Colonic mucosa (tissue), 4 donors: ENCODE measurements at regions not wholly inside any gene's neighbourhood (a gene's known extent, or its start where the extent isn't known, plus 50 kb on each side); places are given as distances from the start of the nearest gene placed in this dataset.
"Not testable (repeated sequence)": the region's sequence is repeated elsewhere in the genome, so short reads cannot be mapped to it uniquely, and the experiment has no call there.

Experiments used
- DNase-seq: peaks from one replicate; pipeline ENCODE4 v3.0.0-alpha.2; 2020
- H3K27ac ChIP-seq: fragments of 200-600 bp; one replicate; pipeline ENCODE4 v1.8.0; 2021
- H3K27me3 ChIP-seq: fragments of 200-600 bp; one replicate; pipeline ENCODE4 v1.8.0; 2021
- H3K36me3 ChIP-seq: fragments of 200-600 bp; one replicate; pipeline ENCODE4 v1.8.0; 2021
- H3K4me1 ChIP-seq: fragments of 200-600 bp; one replicate; pipeline ENCODE4 v1.8.0; 2021; ENCODE audit warnings: mild to moderate bottlenecking
- H3K4me3 ChIP-seq: fragments of 200-600 bp; one replicate; pipeline ENCODE4 v1.8.0; 2021
- H3K9ac ChIP-seq, 2 donors: one replicate each; pipeline ENCODE4 v1.7.0; 2013; ENCODE audit warnings: control low read depth in 2 of 2, low read depth in 2 of 2, low read length in 2 of 2
- H3K9me3 ChIP-seq: fragments of 200-600 bp; one replicate; pipeline ENCODE4 v1.8.0; 2021
- CTCF ChIP-seq: fragments of 200-600 bp; IDR thresholded peaks from one replicate; pipeline ENCODE4 v1.8.0; 2022; ENCODE audit warnings: antibody characterized with exemption, mild to moderate bottlenecking
- intact Hi-C: fragments of 100-400 bp; cut with DNase I; formaldehyde crosslinking; loops from one replicate; pipeline ENCODE4 v1.14.1; 2022
- donor health status: healthy.
- donor health status: DM: no; HTN: no; CAD: no.
- donor health status: DM: no; HTN: no; CAD: no.

- H3K27me3 ChIP-seq, H3K9ac ChIP-seq, H3K4me3 ChIP-seq, H3K36me3 ChIP-seq, DNase-seq, intact Hi-C loops, H3K4me1 ChIP-seq, H3K9me3 ChIP-seq, H3K27ac ChIP-seq: not testable (repeated sequence)
Observed at GRCh38 chr22:22296047-22296446, 51.5 kb downstream of the VPREB1 start.

DNA sequence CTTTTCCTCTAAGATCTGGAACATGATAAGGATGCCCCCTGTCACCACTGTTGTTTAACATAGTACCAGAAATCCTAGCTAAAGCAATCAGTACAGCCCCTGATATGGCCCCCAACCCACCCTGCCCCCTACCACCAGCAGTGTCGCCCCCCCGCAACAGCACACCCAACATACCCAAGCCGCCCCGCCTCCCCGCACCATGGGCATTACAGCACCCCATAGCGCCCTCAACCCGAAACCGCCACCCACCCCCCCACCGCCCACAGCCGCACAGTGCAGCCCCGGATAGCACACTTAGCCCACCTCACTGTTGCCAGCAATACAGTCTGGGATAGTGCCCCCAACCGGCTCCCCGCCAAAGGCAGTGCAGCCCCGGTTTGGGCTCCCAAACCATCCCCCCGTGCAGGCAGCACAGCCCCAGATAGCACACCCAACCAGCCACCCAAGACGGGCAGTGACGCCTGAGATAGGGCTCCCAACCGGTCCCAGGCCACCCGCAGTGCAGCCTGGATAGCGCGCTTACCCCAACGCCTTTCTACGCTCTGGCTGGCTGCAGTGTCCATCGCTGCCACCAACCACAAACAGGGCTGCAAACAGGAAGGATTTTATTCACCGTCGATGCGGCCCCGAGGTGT is 52.7 kb downstream of the VPREB1 start:
- Histone ChIP-seq H3K9ac (peak overlapping the region in 1 of 2 donors; percentile 43), H3K27ac (peak overlapping the region; percentile 76), H3K4me3 (peak overlapping the region; percentile 81)
- H3K36me3 ChIP-seq, H3K9me3 ChIP-seq, H3K27me3 ChIP-seq, H3K4me1 ChIP-seq, DNase-seq, intact Hi-C loops: not testable (repeated sequence)

- peak; percentile 56 for DNase-seq
- intact Hi-C loops, H3K36me3 ChIP-seq, H3K4me1 ChIP-seq, H3K27me3 ChIP-seq, H3K9me3 ChIP-seq: not testable (repeated sequence)
- peak overlapping the region; percentile 76 for H3K27ac ChIP-seq
- H3K4me3 ChIP-seq: peak overlapping the region; percentile 81
- peak overlapping the region; percentile 63 to 66 for H3K9ac ChIP-seq
Observed at GRCh38 chr22:22297794-22298653, 53.4 kb downstream of the VPREB1 start.

DNA sequence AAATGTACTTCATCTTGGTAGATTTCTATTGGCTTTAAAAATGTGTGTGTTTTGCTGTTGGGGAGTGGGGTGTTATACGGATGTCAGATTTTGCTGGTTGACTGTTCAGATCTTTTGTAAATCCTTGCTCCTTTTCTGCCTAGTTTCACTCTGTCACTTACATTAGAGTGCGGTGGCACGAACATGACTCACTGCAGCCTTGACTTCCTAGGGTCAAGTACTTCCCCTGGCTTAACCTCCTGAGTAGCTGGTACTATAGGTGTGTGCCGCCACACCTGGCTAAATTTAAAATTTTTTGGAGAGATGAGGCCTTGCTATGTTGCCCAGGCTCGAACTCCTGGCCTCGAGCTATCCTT is 54.0 kb downstream of the VPREB1 start:
- Histone ChIP-seq H3K27ac (peak overlapping the region; percentile 76), H3K4me3 (peak overlapping the region; percentile 81)
- H3K36me3 ChIP-seq, DNase-seq, intact Hi-C loops, H3K4me1 ChIP-seq, H3K9me3 ChIP-seq, H3K9ac ChIP-seq, H3K27me3 ChIP-seq: not testable (repeated sequence)

- H3K9me3 ChIP-seq, H3K27me3 ChIP-seq, H3K4me1 ChIP-seq, H3K9ac ChIP-seq, DNase-seq, intact Hi-C loops, H3K27ac ChIP-seq, H3K36me3 ChIP-seq, H3K4me3 ChIP-seq: not testable (repeated sequence)
Observed at GRCh38 chr22:22300511-22300910, 55.9 kb downstream of the VPREB1 start.

DNA sequence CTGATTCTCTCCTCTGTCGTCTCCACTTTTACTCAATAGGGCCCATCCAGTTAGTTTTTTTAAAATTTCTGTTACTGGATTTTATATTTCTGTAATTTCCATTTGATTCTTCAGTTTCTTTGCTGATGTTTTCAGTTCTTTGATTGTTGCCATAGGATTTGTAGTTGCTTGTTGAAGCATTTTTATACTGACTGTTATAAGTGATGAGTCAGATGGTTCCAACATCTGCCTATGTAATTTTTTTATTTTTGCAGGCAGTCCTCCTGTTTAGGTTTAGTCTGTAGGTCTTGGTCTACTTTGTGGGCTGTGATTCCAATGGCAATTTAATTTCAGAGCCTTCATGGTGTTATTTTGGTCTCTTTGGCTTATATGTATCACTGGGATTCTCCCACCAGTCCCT is 56.4 kb downstream of the VPREB1 start:
- H3K9ac ChIP-seq, DNase-seq, H3K9me3 ChIP-seq, H3K27ac ChIP-seq, H3K27me3 ChIP-seq, H3K36me3 ChIP-seq, intact Hi-C loops, H3K4me1 ChIP-seq, H3K4me3 ChIP-seq: not testable (repeated sequence)

DNA sequence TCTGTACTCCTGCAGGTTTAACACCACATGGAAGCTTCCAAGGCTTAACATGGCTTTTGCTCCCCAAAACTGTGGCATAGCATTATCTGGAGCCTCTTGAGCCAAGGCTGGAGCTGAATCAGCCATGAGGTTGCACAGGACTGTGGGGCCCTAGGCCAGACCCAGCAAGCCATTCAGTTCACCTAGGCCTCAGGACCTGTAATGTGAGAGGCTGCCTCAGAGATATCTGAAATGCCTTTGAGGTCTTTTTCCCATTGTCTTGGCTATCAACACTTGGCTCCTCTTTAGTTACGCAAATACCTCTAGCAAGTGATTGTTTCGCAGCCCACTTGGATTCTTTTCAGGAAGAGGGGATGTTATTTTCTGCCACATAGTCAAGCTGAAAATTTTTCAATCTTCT is 72.0 kb downstream of the VPREB1 start:
- DNase-seq: no peak

More for the DNA sequence above, 72.0 kb downstream of the VPREB1 start:
- TF ChIP-seq CTCF: no peak
- no peaks in the 10 kb centered on the region for H3K36me3 ChIP-seq
- no peak overlapping the region for H3K4me3 ChIP-seq
- H3K27ac ChIP-seq: no peak overlapping the region
- no peaks in the 10 kb centered on the region for H3K9me3 ChIP-seq
- no peaks in the 10 kb centered on the region for H3K4me1 ChIP-seq
- H3K9ac ChIP-seq: no peak overlapping the region
- intact Hi-C loops: no loop called here
- H3K27me3 ChIP-seq: no peaks in the 10 kb centered on the region
